PC-3 (cell line): ENCODE measurements at regions not wholly inside any gene's neighbourhood (a gene's known extent, or its start where the extent isn't known, plus 50 kb on each side); places are given as distances from the start of the nearest gene placed in this dataset.
A peak's percentile ranks its signal among the peaks of the same experiment; 100 is the strongest.

ENCODE experiments used
- ATAC-seq: fragments of 200-7000 bp; cut with Tn5 transposase; 2 replicates; pipeline ENCODE4 v1.9.1; 2020; ENCODE audit warnings: mild to moderate bottlenecking, moderate library complexity
- BruUV-seq: library from RNA; stranded (reverse); fragments of 400-500 nt; replicated peaks from 2 replicates; lab custom pipeline; 2021; lab: Mats Ljungman, UMichigan
- CTCF ChIA-PET: fragments of 300-600 bp; sonication (Branson Sonifier 250); formaldehyde crosslinking; loops from one replicate; lab custom pipeline; 2022; ENCODE audit warnings: antibody characterized with exemption; lab: Charles Lee
- POLR2A ChIA-PET: fragments of 300-600 bp; sonication (Branson Sonifier 250); formaldehyde crosslinking; loops from one replicate; lab custom pipeline; 2022; ENCODE audit warnings: antibody characterized with exemption; ENCODE audit not compliant: unreplicated experiment; lab: Charles Lee
- DNase-seq: peaks from one replicate; pipeline ENCODE4 v3.0.0-alpha.2; 2015
- H2AFZ ChIP-seq: fragments of 300-600 bp; sonication (generic); 2 replicates; pipeline ENCODE4 v1.6.0; 2016; ENCODE audit warnings: antibody characterized with exemption, low read length
- H3F3A ChIP-seq: fragments of 300-600 bp; sonication (generic); one replicate; pipeline ENCODE4 v1.6.0; 2017; ENCODE audit warnings: antibody characterized with exemption, low read length, control low read depth, mild to moderate bottlenecking; ENCODE audit not compliant: unreplicated experiment
- H3K27ac ChIP-seq: fragments of 300-600 bp; sonication (generic); 2 replicates; pipeline ENCODE4 v1.5.1; 2016; ENCODE audit warnings: mild to moderate bottlenecking, low read length
- H3K27me3 ChIP-seq: fragments of 300-600 bp; sonication (generic); 2 replicates; pipeline ENCODE4 v1.6.1; 2016; ENCODE audit warnings: low read length, mixed read lengths
- H3K36me3 ChIP-seq: fragments of 300-600 bp; sonication (generic); 2 replicates; pipeline ENCODE4 v1.6.1; 2016; ENCODE audit warnings: low read depth, mixed run types, low read length, mixed read lengths
- H3K4me1 ChIP-seq: fragments of 300-600 bp; sonication (generic); 2 replicates; pipeline ENCODE4 v1.5.1; 2016; ENCODE audit warnings: low read length; ENCODE audit not compliant: insufficient read depth
- H3K4me2 ChIP-seq: fragments of 300-600 bp; sonication (generic); 2 replicates; pipeline ENCODE4 v1.6.0; 2016; ENCODE audit warnings: low read length
- H3K4me3 ChIP-seq: fragments of 300-600 bp; sonication (generic); 2 replicates; pipeline ENCODE4 v1.5.1; 2016; ENCODE audit warnings: mild to moderate bottlenecking, low read length, mixed read lengths
- H3K79me2 ChIP-seq: fragments of 300-600 bp; sonication (generic); 2 replicates; pipeline ENCODE4 v1.6.1; 2017; ENCODE audit warnings: low read length, mixed read lengths
- H3K9ac ChIP-seq: fragments of 300-600 bp; sonication (generic); 2 replicates; pipeline ENCODE4 v1.6.0; 2016; ENCODE audit warnings: mild to moderate bottlenecking, low read length
- H3K9me2 ChIP-seq: fragments of 300-600 bp; sonication (generic); replicated peaks from 2 replicates; pipeline ENCODE4 v1.6.1; 2016; ENCODE audit warnings: mixed run types, low read length, mixed read lengths
- H3K9me3 ChIP-seq: fragments of 300-600 bp; sonication (generic); 2 replicates; pipeline ENCODE4 v1.6.1; 2016; ENCODE audit warnings: low read length, mixed read lengths
- H4K20me1 ChIP-seq: fragments of 300-600 bp; sonication (generic); 2 replicates; pipeline ENCODE4 v1.6.1; 2016; ENCODE audit warnings: low read length, mixed read lengths
- EZH2 ChIP-seq: fragments of 300-600 bp; sonication (generic); IDR thresholded peaks from one replicate; pipeline ENCODE4 v1.6.1; 2017; ENCODE audit warnings: antibody characterized with exemption, mild to moderate bottlenecking, low read length; ENCODE audit not compliant: unreplicated experiment
- EZH2phosphoT487 ChIP-seq: fragments of 300-600 bp; sonication (generic); IDR thresholded peaks from 2 replicates; pipeline ENCODE4 v1.6.1; 2018; ENCODE audit warnings: mild to moderate bottlenecking, antibody characterized with exemption, low read length, borderline replicate concordance
- intact Hi-C: fragments of 100-400 bp; cut with micrococcal nuclease; formaldehyde crosslinking; loops from 2 replicates; pipeline ENCODE4 v1.9.0; 2023
- TF ChIP-seq, protein P1 (sequence below): fragments of 300-600 bp; sonication (generic); conservative IDR thresholded peaks from 2 replicates; pipeline ENCODE4 v1.5.1; 2017; ENCODE audit warnings: antibody characterized with exemption, low read depth, mild to moderate bottlenecking, low read length

DNA sequence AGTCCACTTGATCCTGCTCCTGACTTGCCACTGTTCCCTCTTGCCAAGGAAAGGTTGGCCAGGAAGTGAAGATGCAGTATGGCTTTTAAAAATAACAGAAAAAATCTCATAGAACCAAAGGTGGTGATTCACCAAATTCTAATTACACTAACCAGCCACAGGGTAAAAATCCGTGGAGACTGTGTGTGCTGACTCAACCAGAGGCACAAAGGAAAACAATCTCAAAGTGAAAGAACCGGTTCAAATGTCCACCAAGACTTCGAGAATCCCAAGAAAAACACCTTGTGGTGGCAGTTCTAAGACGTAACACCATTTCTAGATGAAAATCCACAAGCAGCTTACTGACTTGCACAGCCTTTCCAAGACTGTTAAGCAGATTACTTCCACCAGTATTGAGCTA, 279.1 kb downstream of the TLE1 start:
- TF ChIP-seq EZH2 (no peak), EZH2phosphoT487 (no peak)
- TF ChIP-seq, protein P1, sequence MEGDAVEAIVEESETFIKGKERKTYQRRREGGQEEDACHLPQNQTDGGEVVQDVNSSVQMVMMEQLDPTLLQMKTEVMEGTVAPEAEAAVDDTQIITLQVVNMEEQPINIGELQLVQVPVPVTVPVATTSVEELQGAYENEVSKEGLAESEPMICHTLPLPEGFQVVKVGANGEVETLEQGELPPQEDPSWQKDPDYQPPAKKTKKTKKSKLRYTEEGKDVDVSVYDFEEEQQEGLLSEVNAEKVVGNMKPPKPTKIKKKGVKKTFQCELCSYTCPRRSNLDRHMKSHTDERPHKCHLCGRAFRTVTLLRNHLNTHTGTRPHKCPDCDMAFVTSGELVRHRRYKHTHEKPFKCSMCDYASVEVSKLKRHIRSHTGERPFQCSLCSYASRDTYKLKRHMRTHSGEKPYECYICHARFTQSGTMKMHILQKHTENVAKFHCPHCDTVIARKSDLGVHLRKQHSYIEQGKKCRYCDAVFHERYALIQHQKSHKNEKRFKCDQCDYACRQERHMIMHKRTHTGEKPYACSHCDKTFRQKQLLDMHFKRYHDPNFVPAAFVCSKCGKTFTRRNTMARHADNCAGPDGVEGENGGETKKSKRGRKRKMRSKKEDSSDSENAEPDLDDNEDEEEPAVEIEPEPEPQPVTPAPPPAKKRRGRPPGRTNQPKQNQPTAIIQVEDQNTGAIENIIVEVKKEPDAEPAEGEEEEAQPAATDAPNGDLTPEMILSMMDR: no peak
- H3K4me1 ChIP-seq: peaks cover 52% of the 10 kb centered on the region
- BruUV-seq: no TSS peak
- no peaks in the 10 kb centered on the region for H4K20me1 ChIP-seq
- peak overlapping the region; percentile 65 for H3K4me2 ChIP-seq
- DNase-seq (peak; percentile 90), ATAC-seq (peak; percentile 67)
- no peaks in the 10 kb centered on the region for H3K36me3 ChIP-seq
- H3K79me2 ChIP-seq: no peaks in the 10 kb centered on the region
- peak overlapping the region; percentile 22; the same call in 1 of the 2 replicates for H3K9ac ChIP-seq
- no peaks in the 10 kb centered on the region for H3K9me2 ChIP-seq
- peak overlapping the region; percentile 26; the same call in 1 of the 2 replicates for H3K4me3 ChIP-seq
- peaks cover 4% of the 10 kb centered on the region for H3F3A ChIP-seq
- H3K27ac ChIP-seq: peak overlapping the region; percentile 82
- ChIA-PET POLR2A (no interaction called here), CTCF (no interaction called here)
- intact Hi-C loops: loop anchor here (5.0 to 10.0 kb wide), 2 partner anchors 82 to 285 kb away; no protein-coding TSS in a partner anchor
- H3K9me3 ChIP-seq: no peaks in the 10 kb centered on the region
- peak overlapping the region; percentile 33; the same call in 1 of the 2 replicates for H2AFZ ChIP-seq
- H3K27me3 ChIP-seq: no peaks in the 10 kb centered on the region

DNA sequence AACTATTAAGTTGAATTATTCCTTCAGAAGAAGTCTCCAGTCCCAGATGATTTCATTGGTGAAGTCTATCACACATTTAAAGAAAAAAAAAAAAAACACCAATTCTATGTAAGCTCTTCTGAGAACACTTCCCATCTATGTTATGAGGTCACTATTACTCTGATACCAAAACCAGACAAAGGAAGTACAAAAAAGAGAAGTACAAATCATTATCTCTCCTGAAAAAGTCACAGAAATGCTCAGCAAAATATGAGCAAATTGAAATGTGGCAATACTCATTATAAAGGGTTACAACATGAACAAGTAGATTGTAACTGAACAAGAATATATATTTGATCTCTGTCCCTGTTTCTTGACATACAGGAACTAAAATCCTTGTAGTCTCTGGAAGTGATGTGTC, 280.4 kb downstream of the TLE1 start:
- H4K20me1 ChIP-seq: no peaks in the 10 kb centered on the region
- intact Hi-C loops: no loop called here
- ATAC-seq (no peak), DNase-seq (no peak)
- no peaks in the 10 kb centered on the region for H3K79me2 ChIP-seq
- H3K9me2 ChIP-seq: no peaks in the 10 kb centered on the region
- H3K4me3 ChIP-seq: no peak overlapping the region
- POLR2A ChIA-PET: no interaction called here
- H3K9ac ChIP-seq: no peak overlapping the region
- peaks cover 39% of the 10 kb centered on the region for H3K4me1 ChIP-seq
- H2AFZ ChIP-seq: no peak overlapping the region
- H3K27ac ChIP-seq: no peak overlapping the region
- no peaks in the 10 kb centered on the region for H3K27me3 ChIP-seq
- CTCF ChIA-PET: no interaction called here
- H3K4me2 ChIP-seq: no peak overlapping the region
- H3F3A ChIP-seq: peaks cover 4% of the 10 kb centered on the region
- H3K9me3 ChIP-seq: no peaks in the 10 kb centered on the region
- BruUV-seq: no TSS peak
- H3K36me3 ChIP-seq: no peaks in the 10 kb centered on the region
- TF ChIP-seq, protein P1: no peak
- TF ChIP-seq EZH2 (no peak), EZH2phosphoT487 (no peak)

DNA sequence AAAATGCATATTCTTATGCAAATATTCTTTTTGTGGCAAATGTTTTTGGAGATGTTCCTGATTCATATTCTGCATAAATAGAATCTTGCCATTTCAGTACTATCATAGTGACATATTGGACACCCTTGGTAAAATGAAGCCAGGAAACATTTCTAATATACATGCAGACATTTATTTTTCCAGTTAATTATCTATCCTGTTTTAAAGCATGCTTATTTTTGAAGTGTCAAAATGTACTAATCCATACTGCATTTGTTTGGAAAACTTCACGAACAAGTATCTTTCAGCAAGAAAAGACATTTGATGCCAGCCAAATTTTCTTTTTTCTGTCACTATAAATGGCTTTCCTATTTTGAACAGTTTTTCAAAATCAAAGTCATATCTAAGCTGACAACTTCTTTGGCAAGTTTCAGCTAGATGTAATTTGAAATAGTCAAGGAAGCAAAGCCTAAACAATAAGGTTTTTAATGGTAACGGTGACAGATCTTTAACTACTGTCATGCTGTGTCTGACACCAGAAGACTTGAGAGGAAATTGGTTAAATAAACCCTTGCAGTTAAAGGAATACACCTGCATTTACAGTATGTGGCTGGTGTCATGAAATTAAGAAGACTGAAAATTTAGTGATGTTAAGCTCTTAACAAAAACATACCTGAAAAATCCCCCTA, 284.3 kb downstream of the TLE1 start:
- H4K20me1 ChIP-seq: no peaks in the 10 kb centered on the region
- H3F3A ChIP-seq: no peaks in the 10 kb centered on the region
- H3K79me2 ChIP-seq: no peaks in the 10 kb centered on the region
- no peak overlapping the region for H3K27ac ChIP-seq
- no peak overlapping the region for H3K4me2 ChIP-seq
- no TSS peak for BruUV-seq
- TF ChIP-seq, protein P1: no peak
- TF ChIP-seq EZH2phosphoT487 (no peak), EZH2 (no peak)
- CTCF ChIA-PET: no interaction called here
- intact Hi-C loops: no loop called here
- ATAC-seq: no peak
- no peaks in the 10 kb centered on the region for H3K9me3 ChIP-seq
- H3K27me3 ChIP-seq: no peaks in the 10 kb centered on the region
- no peak overlapping the region for H3K9ac ChIP-seq
- POLR2A ChIA-PET: no interaction called here
- H2AFZ ChIP-seq: no peak overlapping the region
- no peak overlapping the region for H3K4me3 ChIP-seq
- no peaks in the 10 kb centered on the region for H3K9me2 ChIP-seq
- no peak for DNase-seq
- no peaks in the 10 kb centered on the region for H3K36me3 ChIP-seq
- peaks cover 10% of the 10 kb centered on the region for H3K4me1 ChIP-seq
